ENCODE measurements at regions not wholly inside any gene's neighbourhood (a gene's known extent, or its start where the extent isn't known, plus 50 kb on each side); places are given as distances from the start of the nearest gene placed in this dataset.

DNA sequence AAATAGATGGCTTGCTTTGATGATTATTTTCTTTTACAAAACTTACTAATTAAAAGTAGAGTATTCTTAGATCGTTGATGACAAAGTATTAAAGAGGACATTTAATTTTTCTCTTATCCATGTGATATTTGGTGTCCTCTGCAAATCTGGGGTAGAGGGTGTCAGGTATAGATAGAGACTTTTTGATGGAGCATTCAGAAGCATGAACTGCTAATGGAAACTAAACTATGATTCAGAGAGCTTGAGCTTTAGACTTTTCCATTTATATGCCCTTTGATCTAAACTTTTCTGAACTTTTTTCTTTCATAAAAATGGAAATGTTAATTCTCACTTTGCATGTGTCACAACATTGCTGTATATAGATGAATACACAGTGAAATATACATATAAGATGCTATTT, 619.7 kb downstream of the PLCL1 start:
- TF ChIP-seq, protein P1, sequence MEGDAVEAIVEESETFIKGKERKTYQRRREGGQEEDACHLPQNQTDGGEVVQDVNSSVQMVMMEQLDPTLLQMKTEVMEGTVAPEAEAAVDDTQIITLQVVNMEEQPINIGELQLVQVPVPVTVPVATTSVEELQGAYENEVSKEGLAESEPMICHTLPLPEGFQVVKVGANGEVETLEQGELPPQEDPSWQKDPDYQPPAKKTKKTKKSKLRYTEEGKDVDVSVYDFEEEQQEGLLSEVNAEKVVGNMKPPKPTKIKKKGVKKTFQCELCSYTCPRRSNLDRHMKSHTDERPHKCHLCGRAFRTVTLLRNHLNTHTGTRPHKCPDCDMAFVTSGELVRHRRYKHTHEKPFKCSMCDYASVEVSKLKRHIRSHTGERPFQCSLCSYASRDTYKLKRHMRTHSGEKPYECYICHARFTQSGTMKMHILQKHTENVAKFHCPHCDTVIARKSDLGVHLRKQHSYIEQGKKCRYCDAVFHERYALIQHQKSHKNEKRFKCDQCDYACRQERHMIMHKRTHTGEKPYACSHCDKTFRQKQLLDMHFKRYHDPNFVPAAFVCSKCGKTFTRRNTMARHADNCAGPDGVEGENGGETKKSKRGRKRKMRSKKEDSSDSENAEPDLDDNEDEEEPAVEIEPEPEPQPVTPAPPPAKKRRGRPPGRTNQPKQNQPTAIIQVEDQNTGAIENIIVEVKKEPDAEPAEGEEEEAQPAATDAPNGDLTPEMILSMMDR (IDR thresholded peaks at IDR 0.05), result no peak
- TF ChIP-seq POLR2A (IDR thresholded peaks at IDR 0.05) (no peak), EP300 (IDR thresholded peaks at IDR 0.05) (no peak)

Data from suprapubic skin (tissue), 3 donors.